Neuronal stem cell (in vitro differentiated cells): ENCODE measurements at regions not wholly inside any gene's neighbourhood (a gene's known extent, or its start where the extent isn't known, plus 50 kb on each side); places are given as distances from the start of the nearest gene placed in this dataset.

ENCODE experiments used
- DNase-seq: peaks from one replicate; pipeline ENCODE4 v3.0.0-alpha.2; 2013; ENCODE audit warnings: low spot score
- H2AFZ ChIP-seq: one replicate; pipeline ENCODE4 v1.6.1; 2013; ENCODE audit warnings: mild to moderate bottlenecking, low read length, inconsistent platforms
- H2AK5ac ChIP-seq: 2 replicates; pipeline ENCODE4 v1.6.1; 2013; ENCODE audit warnings: low read depth, mild to moderate bottlenecking, inconsistent platforms, low read length, moderate library complexity, mixed read lengths
- H2BK120ac ChIP-seq: 2 replicates; pipeline ENCODE4 v1.6.1; 2013; ENCODE audit warnings: low read depth, mild to moderate bottlenecking, inconsistent platforms, low read length, moderate library complexity, mixed read lengths
- H2BK12ac ChIP-seq: one replicate; pipeline ENCODE4 v1.6.1; 2013; ENCODE audit warnings: low read length, inconsistent platforms
- H2BK15ac ChIP-seq: 2 replicates; pipeline ENCODE4 v1.6.1; 2013; ENCODE audit warnings: mild to moderate bottlenecking, low read length, inconsistent platforms, mixed read lengths
- H2BK5ac ChIP-seq: one replicate; pipeline ENCODE4 v1.6.1; 2013; ENCODE audit warnings: inconsistent platforms, mild to moderate bottlenecking, low read length, moderate library complexity
- H3K14ac ChIP-seq: one replicate; pipeline ENCODE4 v1.6.1; 2013; ENCODE audit warnings: low read length, inconsistent platforms
- H3K18ac ChIP-seq: 2 replicates; pipeline ENCODE4 v1.6.1; 2013; ENCODE audit warnings: low read length, inconsistent platforms
- H3K23ac ChIP-seq: 2 replicates; pipeline ENCODE4 v1.6.1; 2013; ENCODE audit warnings: low read depth, mild to moderate bottlenecking, mixed read lengths, low read length, inconsistent platforms; ENCODE audit not compliant: poor library complexity
- H3K27ac ChIP-seq: replicated peaks from 3 replicates; pipeline ENCODE4 v1.5.1; 2013; ENCODE audit warnings: low read length, inconsistent platforms
- H3K27me3 ChIP-seq, 3 experiments: 2 replicates each; pipeline ENCODE4 v1.6.1; 2013; ENCODE audit warnings: low read length in 3 of 3, mild to moderate bottlenecking in 2 of 3, inconsistent platforms in 1 of 3, low read depth in 1 of 3, mixed read lengths in 1 of 3, moderate library complexity in 1 of 3; ENCODE audit not compliant: control insufficient read depth in 3 of 3, insufficient read depth in 3 of 3
- H3K36me3 ChIP-seq, 2 donors: replicated peaks in 1 of 2; 2 replicates each; pipeline ENCODE4 v1.6.1; 2013; ENCODE audit warnings: low read length in 2 of 2; ENCODE audit not compliant: control insufficient read depth in 2 of 2, insufficient read depth in 2 of 2
- H3K4ac ChIP-seq: 2 replicates; pipeline ENCODE4 v1.6.1; 2013; ENCODE audit warnings: inconsistent platforms, mild to moderate bottlenecking, low read length, moderate library complexity
- H3K4me1 ChIP-seq, 2 donors: 1 replicate in 1 of 2; 2 replicates in 1 of 2; pipeline ENCODE4 v1.6.1; 2013; ENCODE audit warnings: low read length in 2 of 2, low read depth in 1 of 2; ENCODE audit not compliant: control insufficient read depth in 2 of 2, insufficient read depth in 1 of 2
- H3K4me2 ChIP-seq: one replicate; pipeline ENCODE4 v1.6.1; 2013; ENCODE audit warnings: mild to moderate bottlenecking, low read length, inconsistent platforms; ENCODE audit not compliant: insufficient read depth, poor library complexity, severe bottlenecking
- H3K4me3 ChIP-seq, 2 donors: 2 replicates each; pipeline ENCODE4 v1.5.1; 2013; ENCODE audit warnings: low read length in 2 of 2, mild to moderate bottlenecking in 2 of 2, inconsistent platforms in 1 of 2, moderate library complexity in 1 of 2
- H3K79me1 ChIP-seq: one replicate; pipeline ENCODE4 v1.6.1; 2013; ENCODE audit warnings: low read depth, mild to moderate bottlenecking, inconsistent platforms, low read length, moderate library complexity
- H3K9ac ChIP-seq: one replicate; pipeline ENCODE4 v1.6.1; 2013; ENCODE audit warnings: mild to moderate bottlenecking, low read depth, low read length, inconsistent platforms; ENCODE audit not compliant: poor library complexity
- H3K9me3 ChIP-seq, 2 donors: replicated peaks in 1 of 2; 2 replicates each; pipeline versions ENCODE3 to v1.6.1; 2013; ENCODE audit warnings: low read length in 2 of 2, mild to moderate bottlenecking in 2 of 2, inconsistent platforms in 1 of 2, low read depth in 1 of 2, mixed read lengths in 1 of 2, moderate library complexity in 1 of 2; ENCODE audit not compliant: control insufficient read depth in 2 of 2, insufficient read depth in 1 of 2
- H4K8ac ChIP-seq: one replicate; pipeline ENCODE4 v1.6.1; 2013; ENCODE audit warnings: low read depth, mild to moderate bottlenecking, inconsistent platforms, low read length, moderate library complexity
- H4K91ac ChIP-seq: one replicate; pipeline ENCODE4 v1.6.1; 2013; ENCODE audit warnings: low read length, low read depth, mild to moderate bottlenecking, inconsistent platforms; ENCODE audit not compliant: poor library complexity
- WGBS, 2 donors: extraction: QIAGEN DNeasy Blood & Tissue Kit; methylation state at CpG; one replicate each; pipeline ENCODE4 v1.1.7; 2013; ENCODE audit warnings: missing lambda C conversion rate in 2 of 2, mixed read lengths in 1 of 2; ENCODE audit not compliant: insufficient read length in 2 of 2, insufficient replicate concordance in 1 of 2; ENCODE audit errors: extremely low coverage in 2 of 2; 5-methylcytosine and 5-hydroxymethylcytosine counted together

GRCh38 chr16:6113749-6114148 lies 1016.2 kb upstream of the EEF2KMT start:
- no CpG with 5 or more reads among the region's 6 CpGs for WGBS, 2 donors
- H2AK5ac ChIP-seq, result no peak overlapping the region
- no peak overlapping the region for H3K14ac ChIP-seq
- no peak overlapping the region for H2AFZ ChIP-seq
- H3K79me1 ChIP-seq, result no peaks in the 10 kb centered on the region
- no peak overlapping the region for H2BK5ac ChIP-seq
- no peaks in the 10 kb centered on the region for H3K36me3 ChIP-seq
- no peak overlapping the region for H2BK15ac ChIP-seq
- H2BK120ac ChIP-seq, result no peak overlapping the region
- no peak overlapping the region for H3K9ac ChIP-seq
- H4K91ac ChIP-seq, result no peak overlapping the region
- no peak overlapping the region for H3K4me2 ChIP-seq
- H3K9me3 ChIP-seq, result no peaks in the 10 kb centered on the region
- H3K4ac ChIP-seq, result no peak overlapping the region
- H3K27me3 ChIP-seq, result no peaks in the 10 kb centered on the region
- H2BK12ac ChIP-seq, result no peak overlapping the region
- no peak overlapping the region for H3K4me3 ChIP-seq
- no peak overlapping the region for H4K8ac ChIP-seq
- DNase-seq, result no peak
- H3K27ac ChIP-seq, result no peak overlapping the region
- no peak overlapping the region for H3K18ac ChIP-seq
- H3K23ac ChIP-seq, result no peak overlapping the region
- peaks cover 0 to 6% of the 10 kb centered on the region in 2 donors for H3K4me1 ChIP-seq

GRCh38 chr16:6112700-6113099 lies 1015.1 kb upstream of the EEF2KMT start:
- no peak overlapping the region for H3K4ac ChIP-seq
- H2BK15ac ChIP-seq, result no peak overlapping the region
- no peak overlapping the region for H4K91ac ChIP-seq
- no peaks in the 10 kb centered on the region for H3K9me3 ChIP-seq
- no peaks in the 10 kb centered on the region for H3K27me3 ChIP-seq
- H2AFZ ChIP-seq, result no peak overlapping the region
- no CpG with 5 or more reads among the region's 2 CpGs for WGBS, 2 donors
- no peak overlapping the region for H3K4me2 ChIP-seq
- no peak overlapping the region for H3K18ac ChIP-seq
- H3K4me3 ChIP-seq, result no peak overlapping the region
- no peaks in the 10 kb centered on the region for H3K36me3 ChIP-seq
- H3K4me1 ChIP-seq, result peaks cover 0 to 6% of the 10 kb centered on the region in 2 donors
- no peak overlapping the region for H4K8ac ChIP-seq
- no peak overlapping the region for H2AK5ac ChIP-seq
- no peak overlapping the region for H3K9ac ChIP-seq
- H3K79me1 ChIP-seq, result no peaks in the 10 kb centered on the region
- H2BK12ac ChIP-seq, result no peak overlapping the region
- H3K14ac ChIP-seq, result no peak overlapping the region
- no peak overlapping the region for H3K27ac ChIP-seq
- H2BK120ac ChIP-seq, result no peak overlapping the region
- H2BK5ac ChIP-seq, result no peak overlapping the region
- DNase-seq, result no peak
- H3K23ac ChIP-seq, result no peak overlapping the region

- no peak overlapping the region for H3K9ac ChIP-seq
- DNase-seq, result no peak
Observed at GRCh38 chr16:6111390-6111789, 1013.8 kb upstream of the EEF2KMT start.

DNA sequence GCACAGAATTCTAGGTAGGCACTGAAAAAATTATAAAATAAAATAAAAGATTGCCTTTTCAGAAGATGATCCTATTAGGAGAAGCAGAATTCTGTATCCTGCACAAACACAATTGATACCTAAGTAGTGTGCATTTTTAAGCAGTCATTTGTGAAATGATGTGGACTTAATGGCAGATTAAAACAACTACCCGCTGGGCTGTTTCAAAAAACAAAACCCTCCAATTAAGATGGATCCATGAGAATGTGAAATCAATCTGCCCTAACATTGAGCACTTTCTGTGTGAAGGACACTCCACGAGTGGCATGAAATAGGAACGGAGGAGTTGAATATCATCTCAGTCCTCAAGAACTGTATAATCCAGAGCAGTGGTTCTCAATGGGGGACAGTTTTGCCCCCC lies 1012.8 kb upstream of the EEF2KMT start:
- H3K18ac ChIP-seq, result no peak overlapping the region
- H2AFZ ChIP-seq, result no peak overlapping the region
- H2BK5ac ChIP-seq, result no peak overlapping the region
- H3K27me3 ChIP-seq, result no peaks in the 10 kb centered on the region
- H3K9me3 ChIP-seq, result no peaks in the 10 kb centered on the region
- no CpG with 5 or more reads among the region's 3 CpGs for WGBS, 2 donors
- no peak overlapping the region for H4K8ac ChIP-seq
- no peaks in the 10 kb centered on the region for H3K79me1 ChIP-seq
- H3K4ac ChIP-seq, result no peak overlapping the region
- H4K91ac ChIP-seq, result no peak overlapping the region
- no peak overlapping the region for H3K9ac ChIP-seq
- H3K4me1 ChIP-seq, result peaks cover 0 to 6% of the 10 kb centered on the region in 2 donors
- H3K4me3 ChIP-seq, result no peak overlapping the region
- no peak overlapping the region for H3K4me2 ChIP-seq
- H3K36me3 ChIP-seq, result no peaks in the 10 kb centered on the region
- no peak overlapping the region for H3K23ac ChIP-seq
- H2BK120ac ChIP-seq, result no peak overlapping the region
- H3K27ac ChIP-seq, result no peak overlapping the region
- no peak overlapping the region for H2AK5ac ChIP-seq
- H3K14ac ChIP-seq, result no peak overlapping the region
- H2BK15ac ChIP-seq, result no peak overlapping the region
- no peak for DNase-seq
- H2BK12ac ChIP-seq, result no peak overlapping the region

More at GRCh38 chr16:6111390-6111789, 1013.8 kb upstream of the EEF2KMT start:
- Histone ChIP-seq H3K4me3 (no peak overlapping the region), H2BK120ac (no peak overlapping the region), H3K79me1 (no peaks in the 10 kb centered on the region), H2AK5ac (no peak overlapping the region), H3K36me3 (no peaks in the 10 kb centered on the region), H3K18ac (no peak overlapping the region), H4K91ac (no peak overlapping the region), H3K4me1 (peaks cover 0 to 6% of the 10 kb centered on the region in 2 donors), H3K14ac (no peak overlapping the region), H2BK5ac (no peak overlapping the region), H2AFZ (no peak overlapping the region), H3K9me3 (no peaks in the 10 kb centered on the region), H3K27me3 (no peaks in the 10 kb centered on the region), H3K4ac (no peak overlapping the region), H2BK15ac (no peak overlapping the region), H2BK12ac (no peak overlapping the region), H3K27ac (no peak overlapping the region), H3K23ac (no peak overlapping the region), H3K4me2 (no peak overlapping the region), H4K8ac (no peak overlapping the region)
- WGBS, 2 donors, result no CpG with 5 or more reads among the region's 1 CpG
